CMK (cell line): ENCODE measurements at regions not wholly inside any gene's neighbourhood (a gene's known extent, or its start where the extent isn't known, plus 50 kb on each side); places are given as distances from the start of the nearest gene placed in this dataset.

Source experiments
- DNase-seq: peaks from one replicate; pipeline ENCODE4 v3.0.0-alpha.2; 2010; ENCODE audit warnings: low read depth

GRCh38 chr4:138028923-138029322 is 213.2 kb downstream of the SLC7A11 start:
- no peak for DNase-seq

- no peak for DNase-seq
Measured at GRCh38 chr4:138021139-138021830, 220.9 kb downstream of the SLC7A11 start.

- no peak for DNase-seq
Measured at GRCh38 chr4:138014590-138015288, 227.4 kb downstream of the SLC7A11 start.

GRCh38 chr4:138013625-138014024 is 228.5 kb downstream of the SLC7A11 start:
- no peak for DNase-seq

- no peak for DNase-seq
Measured at GRCh38 chr4:138010639-138011038, 231.5 kb downstream of the SLC7A11 start.

- DNase-seq = peak; percentile 4
Measured at GRCh38 chr4:138007572-138007971, 234.6 kb downstream of the SLC7A11 start.

GRCh38 chr4:138005486-138005885 is 236.7 kb downstream of the SLC7A11 start:
- no peak for DNase-seq

GRCh38 chr4:138003248-138003647 is 238.9 kb downstream of the SLC7A11 start:
- no peak for DNase-seq

- DNase-seq = no peak
Measured at GRCh38 chr4:137998666-137999429, 243.3 kb downstream of the SLC7A11 start.

- DNase-seq = no peak
Measured at GRCh38 chr4:137997496-137997895, 244.7 kb downstream of the SLC7A11 start.

GRCh38 chr4:137994853-137995252 is 247.3 kb downstream of the SLC7A11 start:
- no peak for DNase-seq

- DNase-seq = no peak
Measured at GRCh38 chr4:137993232-137993631, 248.9 kb downstream of the SLC7A11 start.

- no peak for DNase-seq
Measured at GRCh38 chr4:137981277-137981676, 260.9 kb downstream of the SLC7A11 start.

GRCh38 chr4:137980641-137981040 is 261.5 kb downstream of the SLC7A11 start:
- no peak for DNase-seq

- DNase-seq = no peak
Measured at GRCh38 chr4:137979938-137980337, 262.2 kb downstream of the SLC7A11 start.

- DNase-seq = peak; percentile 74
Measured at GRCh38 chr4:137968956-137969678, 273.0 kb downstream of the SLC7A11 start.

GRCh38 chr4:137967480-137968190 is 274.5 kb downstream of the SLC7A11 start:
- no peak for DNase-seq

GRCh38 chr4:137966504-137966903 is 275.6 kb downstream of the SLC7A11 start:
- no peak for DNase-seq

- no peak for DNase-seq
Measured at GRCh38 chr4:137961051-137961438, 281.1 kb downstream of the SLC7A11 start.

- no peak for DNase-seq
Measured at GRCh38 chr4:137960371-137961050, 281.6 kb downstream of the SLC7A11 start.

GRCh38 chr4:137957806-137958205 is 284.3 kb downstream of the SLC7A11 start:
- no peak for DNase-seq
